H1 (cell line): ENCODE measurements at regions not wholly inside any gene's neighbourhood (a gene's known extent, or its start where the extent isn't known, plus 50 kb on each side); places are given as distances from the start of the nearest gene placed in this dataset.

Source experiments
- CTCF ChIA-PET: fragments of 300-600 bp; sonication (Branson Sonifier 250); formaldehyde crosslinking; loops from one replicate; lab custom pipeline; 2021; ENCODE audit not compliant: partially characterized antibody; lab: Charles Lee
- POLR2A ChIA-PET: fragments of 300-600 bp; sonication (Branson Sonifier 250); formaldehyde crosslinking; loops from one replicate; lab custom pipeline; 2021; ENCODE audit warnings: inconsistent platforms; ENCODE audit not compliant: partially characterized antibody; lab: Charles Lee
- DNase-seq, 2 experiments: peaks; one replicate each; pipeline versions ENCODE4 v3.0.0 to v3.0.0-alpha.2; 2010 to 2022; ENCODE audit warnings: low spot score in 2 of 2, low read depth in 1 of 2, mixed read lengths in 1 of 2
- FAIRE-seq: peaks from 2 replicates; lab custom pipeline; 2011; peaks lifted over from hg19 to GRCh38; lab: Jason Lieb, UNC
- H2AFZ ChIP-seq: 2 replicates; pipeline ENCODE4 v1.8.1; 2012; ENCODE audit warnings: low read length, inconsistent platforms
- H2AK5ac ChIP-seq: 2 replicates; pipeline ENCODE4 v1.6.1; 2013; ENCODE audit warnings: low read depth, low read length
- H2BK120ac ChIP-seq: replicated peaks from 2 replicates; pipeline ENCODE3; 2013; ENCODE audit warnings: low read depth, low read length, inconsistent platforms
- H2BK12ac ChIP-seq: 2 replicates; pipeline ENCODE4 v1.6.1; 2013; ENCODE audit warnings: low read depth, low read length
- H2BK15ac ChIP-seq: 2 replicates; pipeline ENCODE4 v1.6.1; 2013; ENCODE audit warnings: low read length
- H2BK20ac ChIP-seq: 2 replicates; pipeline ENCODE4 v1.6.1; 2013; ENCODE audit warnings: low read length
- H2BK5ac ChIP-seq: 2 replicates; pipeline ENCODE4 v1.6.1; 2013; ENCODE audit warnings: low read depth, low read length
- H3K14ac ChIP-seq: 2 replicates; pipeline ENCODE4 v1.6.1; 2013; ENCODE audit warnings: inconsistent platforms; ENCODE audit not compliant: insufficient read length
- H3K18ac ChIP-seq: 2 replicates; pipeline ENCODE4 v1.6.1; 2013; ENCODE audit warnings: low read length; ENCODE audit errors: extremely low read depth
- H3K23ac ChIP-seq: 2 replicates; pipeline ENCODE4 v1.6.1; 2013; ENCODE audit warnings: inconsistent platforms; ENCODE audit not compliant: insufficient read length
- H3K23me2 ChIP-seq: 2 replicates; pipeline ENCODE4 v1.6.1; 2013; ENCODE audit warnings: low read depth, low read length
- H3K27ac ChIP-seq: 2 replicates; pipeline ENCODE4 v1.6.1; 2011; ENCODE audit warnings: low read depth, low read length, inconsistent platforms
- H3K27me3 ChIP-seq, 4 experiments: replicated peaks in 1 of 4; 1 replicate in 1 of 4; 2 replicates in 3 of 4; pipeline versions ENCODE4 v1.6.1 to v1.8.1; 2011 to 2013; ENCODE audit warnings: low read length in 3 of 4, mild to moderate bottlenecking in 3 of 4, inconsistent platforms in 2 of 4, mixed read lengths in 2 of 4, moderate library complexity in 1 of 4; ENCODE audit not compliant: control insufficient read depth in 3 of 4, insufficient read depth in 3 of 4; ENCODE audit errors: extremely low read depth in 1 of 4
- H3K36me3 ChIP-seq, 4 experiments: 2 replicates each; pipeline versions ENCODE4 v1.6.1 to v1.8.1; 2011 to 2013; ENCODE audit warnings: mild to moderate bottlenecking in 4 of 4, low read length in 3 of 4, moderate library complexity in 2 of 4, control low read depth in 1 of 4, inconsistent platforms in 1 of 4; ENCODE audit not compliant: insufficient read depth in 4 of 4, control insufficient read depth in 2 of 4
- H3K4ac ChIP-seq: replicated peaks from 2 replicates; pipeline ENCODE3; 2013; ENCODE audit warnings: low read length, low read depth, mixed read lengths, inconsistent platforms; ENCODE audit not compliant: insufficient read length
- H3K4me1 ChIP-seq, 4 experiments: replicated peaks in 1 of 4; 1 replicate in 1 of 4; 2 replicates in 3 of 4; pipeline versions ENCODE4 v1.6.1 to v1.8.1; 2011 to 2013; ENCODE audit warnings: low read length in 3 of 4, inconsistent platforms in 2 of 4, mixed read lengths in 1 of 4; ENCODE audit not compliant: insufficient read depth in 4 of 4, control insufficient read depth in 3 of 4
- H3K4me2 ChIP-seq, 2 experiments: 2 replicates each; pipeline versions ENCODE4 v1.6.1 to v1.8.1; 2011 to 2013; ENCODE audit warnings: low read depth in 2 of 2, low read length in 2 of 2, control low read depth in 1 of 2, inconsistent platforms in 1 of 2, mild to moderate bottlenecking in 1 of 2; ENCODE audit not compliant: insufficient read depth in 1 of 2
- H3K4me3 ChIP-seq, 4 experiments: fragments of 200-600, 300-600 bp in 1 of 4; sonication (generic), shearing (Covaris generic), sonication (Bioruptor Twin) in 1 of 4; 2 replicates each; pipeline versions ENCODE4 v1.5.1 to v1.8.1; 2011 to 2016; ENCODE audit warnings: low read length in 4 of 4, low read depth in 3 of 4, control low read depth in 2 of 4, inconsistent platforms in 2 of 4, mild to moderate bottlenecking in 2 of 4, mixed read lengths in 1 of 4, moderate library complexity in 1 of 4; ENCODE audit not compliant: insufficient read depth in 2 of 4; ENCODE audit errors: extremely low read depth in 1 of 4
- H3K56ac ChIP-seq: replicated peaks from 2 replicates; pipeline ENCODE3; 2013; ENCODE audit warnings: low read depth, mild to moderate bottlenecking, mixed read lengths, low read length, inconsistent platforms; ENCODE audit not compliant: insufficient read length
- H3K79me1 ChIP-seq: 2 replicates; pipeline ENCODE4 v1.6.1; 2013; ENCODE audit warnings: low read depth, low read length, control low read depth
- H3K79me2 ChIP-seq, 2 experiments: 2 replicates each; pipeline versions ENCODE4 v1.6.1 to v1.8.1; 2012 to 2013; ENCODE audit warnings: low read length in 2 of 2, mild to moderate bottlenecking in 2 of 2, inconsistent platforms in 1 of 2; ENCODE audit not compliant: insufficient read depth in 2 of 2, control insufficient read depth in 1 of 2
- H3K9ac ChIP-seq, 4 experiments: replicated peaks in 1 of 4; 1 replicate in 1 of 4; 2 replicates in 3 of 4; pipeline versions ENCODE4 v1.6.1 to v1.8.1; 2011 to 2013; ENCODE audit warnings: low read depth in 3 of 4, low read length in 3 of 4, control low read depth in 2 of 4, mild to moderate bottlenecking in 2 of 4, moderate library complexity in 2 of 4, inconsistent platforms in 1 of 4; ENCODE audit errors: extremely low read depth in 1 of 4
- H3K9me3 ChIP-seq, 2 experiments: 2 replicates each; pipeline versions ENCODE4 v1.6.1 to v1.8.1; 2012 to 2013; ENCODE audit warnings: mild to moderate bottlenecking in 2 of 2, moderate library complexity in 2 of 2, control low read depth in 1 of 2, inconsistent platforms in 1 of 2, low read depth in 1 of 2, low read length in 1 of 2, mixed read lengths in 1 of 2; ENCODE audit not compliant: insufficient read depth in 2 of 2
- H4K20me1 ChIP-seq, 2 experiments: replicated peaks in 1 of 2; 2 replicates each; pipeline versions ENCODE3 to v1.8.1; 2011 to 2013; ENCODE audit warnings: inconsistent platforms in 2 of 2, low read length in 2 of 2, mild to moderate bottlenecking in 1 of 2; ENCODE audit not compliant: insufficient read depth in 2 of 2, control insufficient read depth in 1 of 2
- H4K5ac ChIP-seq: 2 replicates; pipeline ENCODE4 v1.6.1; 2013; ENCODE audit warnings: low read length, low read depth, mixed read lengths, inconsistent platforms; ENCODE audit not compliant: insufficient read length
- H4K8ac ChIP-seq: 2 replicates; pipeline ENCODE4 v1.8.0; 2013; ENCODE audit warnings: mild to moderate bottlenecking, moderate library complexity, low read length, inconsistent platforms; ENCODE audit not compliant: insufficient read depth; ENCODE audit errors: extremely low read depth
- H4K91ac ChIP-seq: replicated peaks from 2 replicates; pipeline ENCODE3; 2013; ENCODE audit warnings: low read length, mixed read lengths, inconsistent platforms; ENCODE audit not compliant: insufficient read length
- KDM1A ChIP-seq: fragments of 200-600, 300-600 bp; sonication (generic); IDR thresholded peaks from 2 replicates; pipeline ENCODE4 v1.7.1; 2016; ENCODE audit warnings: mild to moderate bottlenecking, low read length, borderline replicate concordance
- KDM4A ChIP-seq: IDR thresholded peaks from one replicate; pipeline ENCODE4 v1.7.1; 2012; ENCODE audit warnings: low read depth, mild to moderate bottlenecking, moderate library complexity, low read length, inconsistent platforms; ENCODE audit not compliant: severe bottlenecking
- MAFK ChIP-seq: IDR thresholded peaks from 2 replicates; pipeline ENCODE4 v1.6.1; 2012; ENCODE audit warnings: low read depth, mild to moderate bottlenecking, improper control_type of control experiment, low read length
- NRF1 ChIP-seq: IDR thresholded peaks from 2 replicates; pipeline ENCODE4 v1.6.1; 2011; ENCODE audit warnings: mild to moderate bottlenecking, low read depth, low read length, improper control_type of control experiment
- RXRA ChIP-seq: IDR thresholded peaks from 2 replicates; pipeline ENCODE4 v1.6.1; 2011; ENCODE audit warnings: low read depth, mild to moderate bottlenecking, low read length, moderate library complexity; ENCODE audit not compliant: insufficient read depth
- TBP ChIP-seq: IDR thresholded peaks from 2 replicates; pipeline ENCODE4 v1.6.1; 2011; ENCODE audit warnings: low read depth, low read length, improper control_type of control experiment
- WGBS, 2 experiments: shearing (Covaris generic) in 1 of 2; methylation state at CpG; one replicate each; pipeline versions ENCODE4 v1.1.6 to v1.1.7; 2013 to 2015; ENCODE audit warnings: low lambda C conversion rate in 2 of 2, mixed read lengths in 2 of 2, inconsistent platforms in 1 of 2, low coverage in 1 of 2, missing lambda C conversion rate in 1 of 2; ENCODE audit not compliant: insufficient replicate concordance in 2 of 2, insufficient coverage in 1 of 2, insufficient read length in 1 of 2; ENCODE audit errors: extremely low coverage in 1 of 2, missing lambda C conversion rate in 1 of 2; 5-methylcytosine and 5-hydroxymethylcytosine counted together
- TF ChIP-seq, protein P1 (sequence below): IDR thresholded peaks from 2 replicates; pipeline ENCODE4 v1.6.1; 2012; ENCODE audit warnings: low read length, inconsistent platforms

DNA sequence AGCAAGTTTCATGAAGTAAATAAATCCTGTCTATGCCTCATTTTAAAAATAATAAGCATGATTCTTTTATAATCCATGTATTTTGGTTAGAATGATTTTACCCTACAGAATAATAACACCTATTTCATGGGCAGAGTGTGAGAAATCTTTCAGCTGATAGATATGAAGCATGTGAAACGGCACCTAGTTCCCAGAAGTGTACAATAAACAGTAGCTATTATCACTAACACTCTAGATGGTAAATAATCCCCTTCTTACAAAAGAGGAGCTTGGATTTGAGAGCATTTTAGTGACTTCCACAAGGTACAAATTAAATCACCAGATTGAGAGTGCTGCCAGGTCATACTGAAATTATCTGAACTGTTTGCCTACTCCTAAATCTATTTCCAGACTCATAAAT, 95.3 kb upstream of the NRIP1 start:
- no peak overlapping the region for H3K18ac ChIP-seq
- H3K14ac ChIP-seq: no peak overlapping the region
- no peak overlapping the region for H4K91ac ChIP-seq
- POLR2A ChIA-PET: interaction anchor here (0.8 kb wide), 1 partner anchor 11 kb away, joined by 3 read pairs; no protein-coding TSS in a partner anchor
- H3K4ac ChIP-seq: no peak overlapping the region
- no peaks in the 10 kb centered on the region for H3K4me1 ChIP-seq
- H2BK120ac ChIP-seq: no peak overlapping the region
- H3K36me3 ChIP-seq: no peaks in the 10 kb centered on the region; a peak in 1 of 8 replicates
- no peaks in the 10 kb centered on the region for H3K23me2 ChIP-seq
- no peak overlapping the region for H3K4me2 ChIP-seq
- no peak overlapping the region for H2AK5ac ChIP-seq
- 88% methylated on average over 1 of the region's 1 CpG; no CpG with 5 or more reads in 1 of the 2 experiments for WGBS, 2 experiments
- H3K79me2 ChIP-seq: no peaks in the 10 kb centered on the region
- H3K27me3 ChIP-seq: no peaks in the 10 kb centered on the region
- TF ChIP-seq, protein P1, sequence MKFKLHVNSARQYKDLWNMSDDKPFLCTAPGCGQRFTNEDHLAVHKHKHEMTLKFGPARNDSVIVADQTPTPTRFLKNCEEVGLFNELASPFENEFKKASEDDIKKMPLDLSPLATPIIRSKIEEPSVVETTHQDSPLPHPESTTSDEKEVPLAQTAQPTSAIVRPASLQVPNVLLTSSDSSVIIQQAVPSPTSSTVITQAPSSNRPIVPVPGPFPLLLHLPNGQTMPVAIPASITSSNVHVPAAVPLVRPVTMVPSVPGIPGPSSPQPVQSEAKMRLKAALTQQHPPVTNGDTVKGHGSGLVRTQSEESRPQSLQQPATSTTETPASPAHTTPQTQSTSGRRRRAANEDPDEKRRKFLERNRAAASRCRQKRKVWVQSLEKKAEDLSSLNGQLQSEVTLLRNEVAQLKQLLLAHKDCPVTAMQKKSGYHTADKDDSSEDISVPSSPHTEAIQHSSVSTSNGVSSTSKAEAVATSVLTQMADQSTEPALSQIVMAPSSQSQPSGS: no peak
- TF ChIP-seq RXRA (no peak), NRF1 (no peak), MAFK (no peak), KDM1A (no peak), KDM4A (no peak), TBP (no peak)
- TF ChIP-seq, all 59 proteins: peak for 0
- Histone ChIP-seq H2BK15ac (no peak overlapping the region), H4K8ac (no peak overlapping the region), H4K20me1 (no peaks in the 10 kb centered on the region), H3K27ac (no peak overlapping the region), H4K5ac (no peak overlapping the region), H3K79me1 (no peaks in the 10 kb centered on the region), H3K9ac (no peak overlapping the region), H3K9me3 (peaks cover 6 to 11% of the 10 kb centered on the region in 2 experiments; a peak in 2 of 4 replicates), H2BK20ac (no peak overlapping the region), H3K56ac (no peak overlapping the region), H3K23ac (no peak overlapping the region), H2BK5ac (no peak overlapping the region), H2AFZ (no peak overlapping the region), H3K4me3 (no peak overlapping the region), H2BK12ac (no peak overlapping the region)
- no peak for FAIRE-seq
- CTCF ChIA-PET: no interaction called here
- DNase-seq: no peak
